ENCODE measurements at regions not wholly inside any gene's neighbourhood (a gene's known extent, or its start where the extent isn't known, plus 50 kb on each side); places are given as distances from the start of the nearest gene placed in this dataset.

GRCh38 chr1:29901624-29902325 is 665.5 kb downstream of the PTPRU start:
- no peak for TF ChIP-seq CTCF (IDR thresholded peaks at IDR 0.05; ENCODE audit: insufficient read depth, low read depth, low read length)
- no peak for TF ChIP-seq EZH2 (IDR thresholded peaks at IDR 0.05; ENCODE audit: insufficient read depth, low read length)
